Neuronal stem cell (in vitro differentiated cells): ENCODE measurements at regions not wholly inside any gene's neighbourhood (a gene's known extent, or its start where the extent isn't known, plus 50 kb on each side); places are given as distances from the start of the nearest gene placed in this dataset.

Experiments used
- DNase-seq: peaks from one replicate; pipeline ENCODE4 v3.0.0-alpha.2; 2013; ENCODE audit warnings: low spot score
- H2AFZ ChIP-seq: one replicate; pipeline ENCODE4 v1.6.1; 2013; ENCODE audit warnings: mild to moderate bottlenecking, low read length, inconsistent platforms
- H2AK5ac ChIP-seq: 2 replicates; pipeline ENCODE4 v1.6.1; 2013; ENCODE audit warnings: low read depth, mild to moderate bottlenecking, inconsistent platforms, low read length, moderate library complexity, mixed read lengths
- H2BK120ac ChIP-seq: 2 replicates; pipeline ENCODE4 v1.6.1; 2013; ENCODE audit warnings: low read depth, mild to moderate bottlenecking, inconsistent platforms, low read length, moderate library complexity, mixed read lengths
- H2BK12ac ChIP-seq: one replicate; pipeline ENCODE4 v1.6.1; 2013; ENCODE audit warnings: low read length, inconsistent platforms
- H2BK15ac ChIP-seq: 2 replicates; pipeline ENCODE4 v1.6.1; 2013; ENCODE audit warnings: mild to moderate bottlenecking, low read length, inconsistent platforms, mixed read lengths
- H2BK5ac ChIP-seq: one replicate; pipeline ENCODE4 v1.6.1; 2013; ENCODE audit warnings: inconsistent platforms, mild to moderate bottlenecking, low read length, moderate library complexity
- H3K14ac ChIP-seq: one replicate; pipeline ENCODE4 v1.6.1; 2013; ENCODE audit warnings: low read length, inconsistent platforms
- H3K18ac ChIP-seq: 2 replicates; pipeline ENCODE4 v1.6.1; 2013; ENCODE audit warnings: low read length, inconsistent platforms
- H3K23ac ChIP-seq: 2 replicates; pipeline ENCODE4 v1.6.1; 2013; ENCODE audit warnings: low read depth, mild to moderate bottlenecking, mixed read lengths, low read length, inconsistent platforms; ENCODE audit not compliant: poor library complexity
- H3K27ac ChIP-seq: replicated peaks from 3 replicates; pipeline ENCODE4 v1.5.1; 2013; ENCODE audit warnings: low read length, inconsistent platforms
- H3K27me3 ChIP-seq, 3 experiments: 2 replicates each; pipeline ENCODE4 v1.6.1; 2013; ENCODE audit warnings: low read length in 3 of 3, mild to moderate bottlenecking in 2 of 3, inconsistent platforms in 1 of 3, low read depth in 1 of 3, mixed read lengths in 1 of 3, moderate library complexity in 1 of 3; ENCODE audit not compliant: control insufficient read depth in 3 of 3, insufficient read depth in 3 of 3
- H3K36me3 ChIP-seq, 2 donors: replicated peaks in 1 of 2; 2 replicates each; pipeline ENCODE4 v1.6.1; 2013; ENCODE audit warnings: low read length in 2 of 2; ENCODE audit not compliant: control insufficient read depth in 2 of 2, insufficient read depth in 2 of 2
- H3K4ac ChIP-seq: 2 replicates; pipeline ENCODE4 v1.6.1; 2013; ENCODE audit warnings: inconsistent platforms, mild to moderate bottlenecking, low read length, moderate library complexity
- H3K4me1 ChIP-seq, 2 donors: 1 replicate in 1 of 2; 2 replicates in 1 of 2; pipeline ENCODE4 v1.6.1; 2013; ENCODE audit warnings: low read length in 2 of 2, low read depth in 1 of 2; ENCODE audit not compliant: control insufficient read depth in 2 of 2, insufficient read depth in 1 of 2
- H3K4me2 ChIP-seq: one replicate; pipeline ENCODE4 v1.6.1; 2013; ENCODE audit warnings: mild to moderate bottlenecking, low read length, inconsistent platforms; ENCODE audit not compliant: insufficient read depth, poor library complexity, severe bottlenecking
- H3K4me3 ChIP-seq, 2 donors: 2 replicates each; pipeline ENCODE4 v1.5.1; 2013; ENCODE audit warnings: low read length in 2 of 2, mild to moderate bottlenecking in 2 of 2, inconsistent platforms in 1 of 2, moderate library complexity in 1 of 2
- H3K79me1 ChIP-seq: one replicate; pipeline ENCODE4 v1.6.1; 2013; ENCODE audit warnings: low read depth, mild to moderate bottlenecking, inconsistent platforms, low read length, moderate library complexity
- H3K9ac ChIP-seq: one replicate; pipeline ENCODE4 v1.6.1; 2013; ENCODE audit warnings: mild to moderate bottlenecking, low read depth, low read length, inconsistent platforms; ENCODE audit not compliant: poor library complexity
- H3K9me3 ChIP-seq, 2 donors: replicated peaks in 1 of 2; 2 replicates each; pipeline versions ENCODE3 to v1.6.1; 2013; ENCODE audit warnings: low read length in 2 of 2, mild to moderate bottlenecking in 2 of 2, inconsistent platforms in 1 of 2, low read depth in 1 of 2, mixed read lengths in 1 of 2, moderate library complexity in 1 of 2; ENCODE audit not compliant: control insufficient read depth in 2 of 2, insufficient read depth in 1 of 2
- H4K8ac ChIP-seq: one replicate; pipeline ENCODE4 v1.6.1; 2013; ENCODE audit warnings: low read depth, mild to moderate bottlenecking, inconsistent platforms, low read length, moderate library complexity
- H4K91ac ChIP-seq: one replicate; pipeline ENCODE4 v1.6.1; 2013; ENCODE audit warnings: low read length, low read depth, mild to moderate bottlenecking, inconsistent platforms; ENCODE audit not compliant: poor library complexity
- WGBS, 2 donors: extraction: QIAGEN DNeasy Blood & Tissue Kit; methylation state at CpG; one replicate each; pipeline ENCODE4 v1.1.7; 2013; ENCODE audit warnings: missing lambda C conversion rate in 2 of 2, mixed read lengths in 1 of 2; ENCODE audit not compliant: insufficient read length in 2 of 2, insufficient replicate concordance in 1 of 2; ENCODE audit errors: extremely low coverage in 2 of 2; 5-methylcytosine and 5-hydroxymethylcytosine counted together

DNA sequence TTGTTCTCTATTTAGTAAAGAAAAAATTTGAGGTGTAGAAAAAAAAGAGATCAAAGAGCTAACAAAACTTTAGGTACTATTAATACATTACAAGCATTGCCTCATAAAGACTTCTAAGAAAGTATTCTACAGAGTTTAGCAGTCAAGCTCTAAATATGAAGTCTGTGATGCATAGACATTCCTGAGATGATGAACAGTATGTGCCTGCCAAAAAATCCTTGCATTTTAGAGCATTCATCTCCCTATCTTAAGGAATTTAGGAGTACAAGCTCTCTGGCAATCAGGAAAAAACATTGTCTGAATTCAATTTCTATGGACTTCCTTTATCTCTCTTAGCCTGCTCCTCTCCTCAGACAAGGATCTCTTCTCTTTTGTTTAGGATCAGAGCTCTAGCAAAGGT, 202.6 kb upstream of the LRFN5 start:
- no peak overlapping the region for H3K9ac ChIP-seq
- H3K9me3 ChIP-seq = no peaks in the 10 kb centered on the region
- no peak overlapping the region for H4K91ac ChIP-seq
- no peaks in the 10 kb centered on the region for H3K36me3 ChIP-seq
- no peak overlapping the region for H3K4me2 ChIP-seq
- H3K14ac ChIP-seq = no peak overlapping the region
- H2BK15ac ChIP-seq = no peak overlapping the region
- H3K4ac ChIP-seq = no peak overlapping the region
- no peaks in the 10 kb centered on the region for H3K27me3 ChIP-seq
- H2BK5ac ChIP-seq = no peak overlapping the region
- no peak overlapping the region for H3K23ac ChIP-seq
- no peak overlapping the region for H3K4me3 ChIP-seq
- H3K18ac ChIP-seq = no peak overlapping the region
- H4K8ac ChIP-seq = no peak overlapping the region
- no peak overlapping the region for H2BK120ac ChIP-seq
- no peak overlapping the region for H2AK5ac ChIP-seq
- no peaks in the 10 kb centered on the region for H3K4me1 ChIP-seq
- no peaks in the 10 kb centered on the region for H3K79me1 ChIP-seq
- no peak overlapping the region for H2AFZ ChIP-seq
- H2BK12ac ChIP-seq = no peak overlapping the region
- no peak for DNase-seq
- no peak overlapping the region for H3K27ac ChIP-seq

DNA sequence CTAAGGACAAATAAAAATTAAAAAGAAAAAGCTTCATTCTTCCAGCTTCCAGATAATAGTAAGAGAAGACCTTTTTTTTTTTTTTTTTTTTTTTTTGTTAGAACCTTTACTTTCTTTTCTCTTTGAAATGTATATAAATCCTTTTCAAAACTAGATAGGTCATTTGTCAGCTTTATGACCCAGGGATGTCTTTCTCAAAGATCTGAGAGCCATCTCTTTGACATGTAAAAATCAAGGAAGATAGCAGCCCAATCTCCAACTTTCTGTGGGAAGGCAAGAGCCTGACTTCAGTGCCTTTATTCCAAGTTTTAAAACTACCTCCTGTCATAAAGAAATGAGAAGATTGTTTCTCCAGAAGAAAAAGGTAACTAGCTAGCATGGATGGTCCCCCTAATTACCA, 203.3 kb upstream of the LRFN5 start:
- Histone ChIP-seq H4K91ac (no peak overlapping the region), H3K23ac (no peak overlapping the region), H3K9ac (no peak overlapping the region), H2AK5ac (no peak overlapping the region), H3K36me3 (no peaks in the 10 kb centered on the region), H2BK120ac (no peak overlapping the region), H3K4me3 (no peak overlapping the region), H3K4ac (no peak overlapping the region), H2AFZ (no peak overlapping the region), H3K27me3 (no peaks in the 10 kb centered on the region), H3K27ac (no peak overlapping the region), H3K4me1 (peaks cover 0 to 2% of the 10 kb centered on the region in 2 donors), H3K4me2 (no peak overlapping the region), H3K9me3 (no peaks in the 10 kb centered on the region), H2BK15ac (no peak overlapping the region), H3K18ac (no peak overlapping the region), H3K14ac (no peak overlapping the region), H2BK12ac (no peak overlapping the region), H4K8ac (no peak overlapping the region), H2BK5ac (no peak overlapping the region), H3K79me1 (no peaks in the 10 kb centered on the region)
- DNase-seq = no peak

DNA sequence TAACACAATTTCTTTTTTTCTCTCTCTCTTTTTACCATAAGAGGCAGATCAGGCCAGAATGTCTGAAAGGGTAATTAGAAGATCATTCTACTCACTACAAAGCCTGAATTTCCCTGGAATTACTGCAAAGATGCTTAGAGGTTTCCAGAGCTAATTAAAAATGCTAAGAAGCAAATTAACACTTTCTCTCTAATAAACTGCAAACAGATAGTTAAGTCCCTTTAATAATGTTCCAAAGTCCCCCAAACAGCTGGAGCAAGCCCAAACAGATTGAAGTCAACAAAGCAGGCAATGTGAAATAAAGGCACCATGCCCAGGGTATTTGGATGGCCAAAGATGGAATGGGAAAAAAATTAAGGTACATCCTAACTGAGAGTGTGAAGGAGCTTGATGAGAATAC, 208.8 kb upstream of the LRFN5 start:
- no peak overlapping the region for H2BK12ac ChIP-seq
- no peaks in the 10 kb centered on the region for H3K9me3 ChIP-seq
- H3K4me2 ChIP-seq = no peak overlapping the region
- H2BK120ac ChIP-seq = no peak overlapping the region
- H3K27me3 ChIP-seq = no peaks in the 10 kb centered on the region
- H3K36me3 ChIP-seq = no peaks in the 10 kb centered on the region
- peaks cover 0 to 5% of the 10 kb centered on the region in 2 donors for H3K4me1 ChIP-seq
- H3K18ac ChIP-seq = no peak overlapping the region
- H3K14ac ChIP-seq = no peak overlapping the region
- H3K23ac ChIP-seq = no peak overlapping the region
- H3K4ac ChIP-seq = no peak overlapping the region
- no peak overlapping the region for H4K8ac ChIP-seq
- H3K4me3 ChIP-seq = no peak overlapping the region
- H2AK5ac ChIP-seq = no peak overlapping the region
- H3K9ac ChIP-seq = no peak overlapping the region
- no peak for DNase-seq
- no peak overlapping the region for H3K27ac ChIP-seq
- H4K91ac ChIP-seq = no peak overlapping the region
- H2BK5ac ChIP-seq = no peak overlapping the region
- H2BK15ac ChIP-seq = no peak overlapping the region
- H3K79me1 ChIP-seq = no peaks in the 10 kb centered on the region
- no peak overlapping the region for H2AFZ ChIP-seq

DNA sequence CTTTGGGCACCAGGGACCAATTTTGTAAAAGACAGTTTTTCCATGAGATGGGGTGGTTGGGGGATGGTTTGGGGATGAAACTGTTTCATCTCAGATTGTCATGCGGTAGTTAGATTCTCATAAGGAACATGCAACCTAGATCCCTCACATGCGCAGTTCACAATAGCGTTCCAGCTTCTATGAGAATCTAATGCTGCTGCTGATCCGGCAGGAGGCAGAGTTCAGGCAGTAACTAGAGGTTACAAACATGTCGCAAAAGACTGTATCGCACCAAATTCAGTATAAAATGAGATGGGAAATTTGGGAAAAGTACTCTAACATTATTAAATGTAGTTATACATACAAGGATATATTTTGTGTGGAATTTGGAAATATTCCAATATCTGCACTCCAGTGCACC, 213.2 kb upstream of the LRFN5 start:
- peak overlapping the region; percentile 43 for H4K8ac ChIP-seq
- H3K4me2 ChIP-seq = no peak overlapping the region
- H3K9ac ChIP-seq = no peak overlapping the region
- H3K27me3 ChIP-seq = no peaks in the 10 kb centered on the region
- H3K9me3 ChIP-seq = no peaks in the 10 kb centered on the region
- no peak overlapping the region for H2AK5ac ChIP-seq
- H2BK5ac ChIP-seq = no peak overlapping the region
- no peak overlapping the region for H3K18ac ChIP-seq
- no peak overlapping the region for H3K14ac ChIP-seq
- no peak overlapping the region for H3K4ac ChIP-seq
- no peak for DNase-seq
- H3K4me1 ChIP-seq = peaks cover 0 to 3% of the 10 kb centered on the region in 2 donors
- no peaks in the 10 kb centered on the region for H3K36me3 ChIP-seq
- no peak overlapping the region for H2BK12ac ChIP-seq
- no CpG with 5 or more reads among the region's 6 CpGs for WGBS, 2 donors
- no peaks in the 10 kb centered on the region for H3K79me1 ChIP-seq
- H3K27ac ChIP-seq = no peak overlapping the region
- no peak overlapping the region for H4K91ac ChIP-seq
- no peak overlapping the region for H2BK120ac ChIP-seq
- H3K4me3 ChIP-seq = no peak overlapping the region
- no peak overlapping the region for H3K23ac ChIP-seq
- H2BK15ac ChIP-seq = no peak overlapping the region
- H2AFZ ChIP-seq = no peak overlapping the region
